HL-60 (cell line): ENCODE measurements at regions not wholly inside any gene's neighbourhood (a gene's known extent, or its start where the extent isn't known, plus 50 kb on each side); places are given as distances from the start of the nearest gene placed in this dataset.

Source experiments
- DNase-seq, 2 experiments: peaks; one replicate each; pipeline ENCODE4 v3.0.0-alpha.2; 2010 to 2020; ENCODE audit warnings: low read depth in 1 of 2, low spot score in 1 of 2
- H3K27ac ChIP-seq: fragments of 250-450 bp; sonication (Bioruptor Pico); replicated peaks from 2 replicates; pipeline ENCODE4 v1.5.1; 2020; ENCODE audit warnings: mild to moderate bottlenecking, moderate library complexity
- H3K27me3 ChIP-seq: fragments of 250-450 bp; sonication (Bioruptor Pico); 2 replicates; pipeline ENCODE4 v1.5.1; 2021; ENCODE audit warnings: mild to moderate bottlenecking, moderate library complexity; ENCODE audit not compliant: insufficient read depth, poor library complexity, severe bottlenecking
- H3K4me3 ChIP-seq: replicated peaks from 2 replicates; pipeline ENCODE4 v1.5.1; 2011; ENCODE audit warnings: mild to moderate bottlenecking, control low read depth, low read length; ENCODE audit not compliant: insufficient read depth
- GABPA ChIP-seq: IDR thresholded peaks from 2 replicates; pipeline ENCODE4 v1.6.1; 2012; ENCODE audit warnings: low read depth
- POLR2AphosphoS5 ChIP-seq: IDR thresholded peaks from 2 replicates; pipeline ENCODE4 v1.6.1; 2012; ENCODE audit warnings: low read depth
- SPI1 ChIP-seq: IDR thresholded peaks from 2 replicates; pipeline ENCODE4 v1.6.1; 2012; ENCODE audit warnings: low read depth, mild to moderate bottlenecking, borderline replicate concordance
- TF ChIP-seq, protein P1 (sequence below): IDR thresholded peaks from 2 replicates; pipeline ENCODE4 v1.6.1; 2012; ENCODE audit warnings: low read depth; ENCODE audit not compliant: insufficient replicate concordance
- TF ChIP-seq, protein P2 (sequence below): IDR thresholded peaks from one replicate; pipeline ENCODE4 v1.5.1; 2011; ENCODE audit warnings: low read length, control low read depth, inconsistent platforms; ENCODE audit not compliant: insufficient read depth

DNA sequence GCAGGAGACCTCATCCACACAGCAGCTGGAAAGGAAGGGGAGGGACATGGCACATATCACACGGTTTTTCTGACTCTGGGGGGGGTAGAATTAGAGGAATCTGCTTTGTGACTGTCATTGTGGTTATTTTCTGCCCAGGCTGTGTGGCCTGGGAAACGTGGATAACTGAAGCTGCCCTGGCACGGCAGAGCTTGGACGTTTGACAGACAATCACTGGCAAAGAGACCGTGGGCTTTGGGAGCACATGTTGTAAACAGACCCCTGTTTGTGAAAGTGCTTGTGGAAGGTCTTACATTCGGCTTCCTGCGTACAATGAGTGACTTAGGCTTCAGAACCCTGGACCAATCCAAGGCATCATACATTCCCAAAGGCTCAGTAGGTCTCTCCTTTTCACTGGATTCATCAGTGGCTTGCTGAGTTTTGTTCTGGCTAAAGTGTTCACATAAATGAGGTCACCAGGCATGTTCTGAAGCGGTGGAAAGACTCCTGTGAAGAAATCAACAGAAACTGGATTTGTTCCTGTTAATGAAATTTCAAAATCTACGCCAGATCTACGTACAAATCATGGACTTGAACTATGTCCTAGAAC lies 188.2 kb downstream of the TEX36 start:
- H3K27ac ChIP-seq = no peak overlapping the region
- no peak for DNase-seq
- no peak for TF ChIP-seq POLR2AphosphoS5
- no peak for TF ChIP-seq SPI1
- TF ChIP-seq, protein P1, sequence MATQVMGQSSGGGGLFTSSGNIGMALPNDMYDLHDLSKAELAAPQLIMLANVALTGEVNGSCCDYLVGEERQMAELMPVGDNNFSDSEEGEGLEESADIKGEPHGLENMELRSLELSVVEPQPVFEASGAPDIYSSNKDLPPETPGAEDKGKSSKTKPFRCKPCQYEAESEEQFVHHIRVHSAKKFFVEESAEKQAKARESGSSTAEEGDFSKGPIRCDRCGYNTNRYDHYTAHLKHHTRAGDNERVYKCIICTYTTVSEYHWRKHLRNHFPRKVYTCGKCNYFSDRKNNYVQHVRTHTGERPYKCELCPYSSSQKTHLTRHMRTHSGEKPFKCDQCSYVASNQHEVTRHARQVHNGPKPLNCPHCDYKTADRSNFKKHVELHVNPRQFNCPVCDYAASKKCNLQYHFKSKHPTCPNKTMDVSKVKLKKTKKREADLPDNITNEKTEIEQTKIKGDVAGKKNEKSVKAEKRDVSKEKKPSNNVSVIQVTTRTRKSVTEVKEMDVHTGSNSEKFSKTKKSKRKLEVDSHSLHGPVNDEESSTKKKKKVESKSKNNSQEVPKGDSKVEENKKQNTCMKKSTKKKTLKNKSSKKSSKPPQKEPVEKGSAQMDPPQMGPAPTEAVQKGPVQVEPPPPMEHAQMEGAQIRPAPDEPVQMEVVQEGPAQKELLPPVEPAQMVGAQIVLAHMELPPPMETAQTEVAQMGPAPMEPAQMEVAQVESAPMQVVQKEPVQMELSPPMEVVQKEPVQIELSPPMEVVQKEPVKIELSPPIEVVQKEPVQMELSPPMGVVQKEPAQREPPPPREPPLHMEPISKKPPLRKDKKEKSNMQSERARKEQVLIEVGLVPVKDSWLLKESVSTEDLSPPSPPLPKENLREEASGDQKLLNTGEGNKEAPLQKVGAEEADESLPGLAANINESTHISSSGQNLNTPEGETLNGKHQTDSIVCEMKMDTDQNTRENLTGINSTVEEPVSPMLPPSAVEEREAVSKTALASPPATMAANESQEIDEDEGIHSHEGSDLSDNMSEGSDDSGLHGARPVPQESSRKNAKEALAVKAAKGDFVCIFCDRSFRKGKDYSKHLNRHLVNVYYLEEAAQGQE = no peak
- TF ChIP-seq, protein P2, sequence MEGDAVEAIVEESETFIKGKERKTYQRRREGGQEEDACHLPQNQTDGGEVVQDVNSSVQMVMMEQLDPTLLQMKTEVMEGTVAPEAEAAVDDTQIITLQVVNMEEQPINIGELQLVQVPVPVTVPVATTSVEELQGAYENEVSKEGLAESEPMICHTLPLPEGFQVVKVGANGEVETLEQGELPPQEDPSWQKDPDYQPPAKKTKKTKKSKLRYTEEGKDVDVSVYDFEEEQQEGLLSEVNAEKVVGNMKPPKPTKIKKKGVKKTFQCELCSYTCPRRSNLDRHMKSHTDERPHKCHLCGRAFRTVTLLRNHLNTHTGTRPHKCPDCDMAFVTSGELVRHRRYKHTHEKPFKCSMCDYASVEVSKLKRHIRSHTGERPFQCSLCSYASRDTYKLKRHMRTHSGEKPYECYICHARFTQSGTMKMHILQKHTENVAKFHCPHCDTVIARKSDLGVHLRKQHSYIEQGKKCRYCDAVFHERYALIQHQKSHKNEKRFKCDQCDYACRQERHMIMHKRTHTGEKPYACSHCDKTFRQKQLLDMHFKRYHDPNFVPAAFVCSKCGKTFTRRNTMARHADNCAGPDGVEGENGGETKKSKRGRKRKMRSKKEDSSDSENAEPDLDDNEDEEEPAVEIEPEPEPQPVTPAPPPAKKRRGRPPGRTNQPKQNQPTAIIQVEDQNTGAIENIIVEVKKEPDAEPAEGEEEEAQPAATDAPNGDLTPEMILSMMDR = no peak
- no peak for TF ChIP-seq GABPA
- H3K4me3 ChIP-seq = no peak overlapping the region
- peaks cover 3% of the 10 kb centered on the region for H3K27me3 ChIP-seq

DNA sequence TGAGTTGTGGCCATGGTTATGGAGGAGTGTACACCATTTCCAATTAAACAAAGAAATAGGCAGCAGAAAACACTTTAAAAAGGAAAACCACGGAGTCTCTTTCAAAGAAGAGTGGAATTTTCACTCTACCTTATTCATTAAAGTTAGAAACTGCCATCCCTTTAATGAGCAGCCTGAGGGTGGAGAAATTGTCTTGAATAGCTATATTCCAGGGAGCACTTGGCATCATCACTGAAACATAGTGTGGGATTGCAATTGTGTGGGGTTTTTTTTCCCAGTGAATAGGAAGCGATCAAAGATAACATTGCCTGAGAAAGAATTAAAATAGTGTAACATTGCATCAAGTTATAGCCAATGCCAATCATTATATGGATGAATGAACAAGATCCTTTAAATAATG lies 191.6 kb downstream of the TEX36 start:
- TF ChIP-seq SPI1 (no peak), POLR2AphosphoS5 (no peak), GABPA (no peak)
- TF ChIP-seq, protein P1 = no peak
- TF ChIP-seq, protein P2 = no peak
- Histone ChIP-seq H3K27ac (no peak overlapping the region), H3K4me3 (no peak overlapping the region), H3K27me3 (peaks cover 6% of the 10 kb centered on the region)
- no peak for DNase-seq

DNA sequence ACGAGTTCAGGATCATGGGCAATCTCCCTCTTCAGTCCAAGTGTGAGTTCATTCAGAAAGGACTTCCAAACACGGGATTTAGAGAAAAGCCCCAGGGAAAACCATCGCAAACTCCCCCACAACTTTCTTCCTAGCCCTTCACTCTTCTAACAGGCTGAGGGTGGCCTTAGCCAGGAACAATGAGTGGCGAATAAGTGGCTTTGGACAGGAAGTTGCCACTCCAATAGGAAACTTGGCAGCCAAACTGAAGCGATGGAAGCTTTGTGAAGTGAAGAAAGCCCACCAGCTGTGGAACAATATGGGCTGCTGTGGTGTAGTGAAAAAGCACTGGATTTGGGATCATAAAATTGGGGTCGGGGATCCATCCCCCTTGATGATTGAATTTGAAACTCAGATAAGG lies 193.2 kb downstream of the TEX36 start:
- no peak overlapping the region for H3K4me3 ChIP-seq
- H3K27me3 ChIP-seq = peaks cover 4% of the 10 kb centered on the region
- no peak for DNase-seq
- TF ChIP-seq SPI1 (no peak), GABPA (no peak), POLR2AphosphoS5 (no peak)
- TF ChIP-seq, protein P2 = no peak
- TF ChIP-seq, protein P1 = no peak
- H3K27ac ChIP-seq = no peak overlapping the region
